ENCODE measurements at regions not wholly inside any gene's neighbourhood (a gene's known extent, or its start where the extent isn't known, plus 50 kb on each side); places are given as distances from the start of the nearest gene placed in this dataset.

GRCh38 chr6:996271-996852, 303.4 kb upstream of the EXOC2 start:
- TF ChIP-seq POLR2AphosphoS5 (IDR thresholded peaks at IDR 0.05; ENCODE audit: low read depth, low read length) (no peak), ZBTB33 (IDR thresholded peaks at IDR 0.05; ENCODE audit: extremely low read depth, insufficient replicate concordance, low read length) (no peak), CTCF (IDR thresholded peaks at IDR 0.05 in 2 of 3, conservative IDR thresholded peaks at IDR 0.05 in 1 of 3; ENCODE audit: borderline replicate concordance in 1 of 3, insufficient read depth in 1 of 3, low read depth in 2 of 3, low read length in 2 of 3) (no peak), POLR2A (IDR thresholded peaks at IDR 0.05; ENCODE audit: borderline replicate concordance, extremely low read depth, insufficient read depth, insufficient read length) (no peak), EGR1 (IDR thresholded peaks at IDR 0.05; ENCODE audit: low read depth) (no peak), SIN3A (IDR thresholded peaks at IDR 0.05; ENCODE audit: low read depth) (no peak), YY1 (IDR thresholded peaks at IDR 0.05; ENCODE audit: extremely low read depth, insufficient replicate concordance, low read depth, low read length) (no peak), CBX3 (IDR thresholded peaks at IDR 0.05; ENCODE audit: low read depth) (no peak)
